Uterus (tissue), 3 donors: ENCODE measurements at regions not wholly inside any gene's neighbourhood (a gene's known extent, or its start where the extent isn't known, plus 50 kb on each side); places are given as distances from the start of the nearest gene placed in this dataset.

Experiments
- DNase-seq, 2 donors: peaks; one replicate each; pipeline ENCODE4 v3.0.0-alpha.2; 2019 to 2020
- H3K27ac ChIP-seq, 2 donors: fragments of 200-600 bp; sonication (generic); 1 replicate in 1 of 2; 2 replicates in 1 of 2; pipeline ENCODE4 v1.5.1; 2016 to 2018
- H3K27me3 ChIP-seq, 2 donors: fragments of 200-600 bp; sonication (generic); one replicate each; pipeline ENCODE4 v1.5.1; 2018 to 2019; ENCODE audit warnings: control low read depth in 1 of 2
- H3K36me3 ChIP-seq, 2 donors: fragments of 200-600 bp; sonication (generic); one replicate each; pipeline ENCODE4 v1.5.1; 2019; ENCODE audit warnings: control low read depth in 1 of 2
- H3K4me1 ChIP-seq, 2 donors: fragments of 200-600 bp; sonication (generic); one replicate each; pipeline ENCODE4 v1.5.1; 2018 to 2019; ENCODE audit warnings: control low read depth in 1 of 2
- H3K4me3 ChIP-seq, 2 donors: fragments of 200-600 bp; sonication (generic); 1 replicate in 1 of 2; 2 replicates in 1 of 2; pipeline ENCODE4 v1.5.1; 2018 to 2019; ENCODE audit warnings: mild to moderate bottlenecking in 1 of 2
- H3K9me3 ChIP-seq, 2 donors: fragments of 200-600 bp; sonication (generic); one replicate each; pipeline ENCODE4 v1.5.1; 2019; ENCODE audit warnings: control low read depth in 1 of 2
- CTCF ChIP-seq, 4 experiments: fragments of 200-600 bp in 2 of 4; fragments of 450-650 bp in 2 of 4; sonication (generic) in 2 of 4; IDR thresholded peaks; one replicate each; pipeline ENCODE4 v1.5.1; 2016 to 2019; ENCODE audit warnings: antibody characterized with exemption in 4 of 4, mild to moderate bottlenecking in 2 of 4, moderate library complexity in 1 of 4
- POLR2A ChIP-seq, 2 donors: fragments of 450-650 bp; IDR thresholded peaks; one replicate each; pipeline ENCODE4 v1.6.1; 2016; ENCODE audit warnings: antibody characterized with exemption in 2 of 2, mild to moderate bottlenecking in 1 of 2, moderate library complexity in 1 of 2
- intact Hi-C: fragments of 100-400 bp; cut with DNase I; formaldehyde crosslinking; loops from one replicate; pipeline ENCODE4 v1.15.1; 2023; ENCODE audit warnings: low total_unique reads
- donor health status: DM: yes; HTN: yes; CAD: no.

GRCh38 chr4:8768357-8768999 lies 103.2 kb downstream of the HMX1 start:
- Histone ChIP-seq H3K27me3 (no peaks in the 10 kb centered on the region), H3K4me3 (no peak overlapping the region), H3K9me3 (no peaks in the 10 kb centered on the region), H3K4me1 (no peaks in the 10 kb centered on the region), H3K27ac (no peak overlapping the region), H3K36me3 (no peaks in the 10 kb centered on the region)
- no peak for TF ChIP-seq CTCF (IDR thresholded peaks at IDR 0.05)
- TF ChIP-seq POLR2A (IDR thresholded peaks at IDR 0.05) = no peak
- intact Hi-C loops = no loop called here
- DNase-seq = no peak

- no peaks in the 10 kb centered on the region for H3K9me3 ChIP-seq
- no peaks in the 10 kb centered on the region for H3K27me3 ChIP-seq
- H3K27ac ChIP-seq = no peak overlapping the region
- intact Hi-C loops = no loop called here
- DNase-seq = no peak
- no peaks in the 10 kb centered on the region for H3K4me1 ChIP-seq
- H3K4me3 ChIP-seq = no peak overlapping the region
- no peak for TF ChIP-seq POLR2A (IDR thresholded peaks at IDR 0.05)
- no peak for TF ChIP-seq CTCF (IDR thresholded peaks at IDR 0.05)
- no peaks in the 10 kb centered on the region for H3K36me3 ChIP-seq
Observed at GRCh38 chr4:8766610-8767009, 105.0 kb downstream of the HMX1 start.

GRCh38 chr4:8765631-8766590 lies 105.7 kb downstream of the HMX1 start:
- Histone ChIP-seq H3K4me1 (no peaks in the 10 kb centered on the region), H3K4me3 (no peak overlapping the region), H3K36me3 (no peaks in the 10 kb centered on the region), H3K9me3 (no peaks in the 10 kb centered on the region), H3K27ac (no peak overlapping the region), H3K27me3 (no peaks in the 10 kb centered on the region)
- no peak for DNase-seq
- TF ChIP-seq CTCF (IDR thresholded peaks at IDR 0.05) = no peak
- TF ChIP-seq POLR2A (IDR thresholded peaks at IDR 0.05) = no peak
- intact Hi-C loops = no loop called here

GRCh38 chr4:8765084-8765483 lies 106.6 kb downstream of the HMX1 start:
- H3K9me3 ChIP-seq = no peaks in the 10 kb centered on the region
- TF ChIP-seq CTCF (IDR thresholded peaks at IDR 0.05) = no peak
- TF ChIP-seq POLR2A (IDR thresholded peaks at IDR 0.05) = no peak
- no peaks in the 10 kb centered on the region for H3K36me3 ChIP-seq
- intact Hi-C loops = no loop called here
- no peak for DNase-seq
- H3K4me3 ChIP-seq = no peak overlapping the region
- H3K4me1 ChIP-seq = no peaks in the 10 kb centered on the region
- no peak overlapping the region for H3K27ac ChIP-seq
- H3K27me3 ChIP-seq = no peaks in the 10 kb centered on the region
